K562 (cell line): ENCODE measurements at regions not wholly inside any gene's neighbourhood (a gene's known extent, or its start where the extent isn't known, plus 50 kb on each side); places are given as distances from the start of the nearest gene placed in this dataset.

Experiments
- CTCF ChIP-seq, 3 experiments: IDR thresholded peaks in 2 of 3; conservative IDR thresholded peaks in 1 of 3; 2 replicates each; pipeline ENCODE4 v1.5.1; 2011 to 2012; ENCODE audit warnings: low read length in 3 of 3, mild to moderate bottlenecking in 3 of 3, control low read depth in 2 of 3, improper control_type of control experiment in 1 of 3, inconsistent platforms in 1 of 3, low read depth in 1 of 3, mixed read lengths in 1 of 3, moderate library complexity in 1 of 3; ENCODE audit not compliant: insufficient read depth in 2 of 3
- EGR1 ChIP-seq: fragments of 450-650 bp; conservative IDR thresholded peaks from 2 replicates; pipeline ENCODE4 v1.6.1; 2017; ENCODE audit warnings: mild to moderate bottlenecking
- FOS ChIP-seq: IDR thresholded peaks from 3 replicates; pipeline ENCODE4 v1.6.1; 2011; ENCODE audit not compliant: insufficient read length; ENCODE audit errors: extremely low read depth
- NONO ChIP-seq, 2 experiments: fragments of 200-400 bp in 1 of 2; fragments of 450-650 bp in 1 of 2; formaldehyde crosslinking in 1 of 2; IDR thresholded peaks; 2 replicates each; pipeline ENCODE4 v1.6.1; 2017; ENCODE audit warnings: low read depth in 2 of 2, mild to moderate bottlenecking in 2 of 2, moderate library complexity in 2 of 2, low read length in 1 of 2
- PATZ1 ChIP-seq: fragments of 250-450 bp; sonication (Bioruptor Pico); IDR thresholded peaks from 2 replicates; pipeline ENCODE4 v1.5.0; 2020; ENCODE audit warnings: mild to moderate bottlenecking, borderline replicate concordance
- RHOXF2B ChIP-seq: fragments of 250-450 bp; sonication (Bioruptor Pico); conservative IDR thresholded peaks from 2 replicates; pipeline ENCODE4 v1.5.1; 2021
- SP2 ChIP-seq: IDR thresholded peaks from 2 replicates; pipeline ENCODE4 v1.6.1; 2011; ENCODE audit warnings: mild to moderate bottlenecking, low read depth, low read length, moderate library complexity; ENCODE audit not compliant: poor library complexity, severe bottlenecking; ENCODE audit errors: extremely low read depth
- TAF7 ChIP-seq: fragments of 450-650 bp; IDR thresholded peaks from 2 replicates; pipeline ENCODE4 v1.6.1; 2016; ENCODE audit warnings: missing genetic modification characterization, missing compliant biosample characterization
- ZBTB7A ChIP-seq: IDR thresholded peaks from 2 replicates; pipeline ENCODE4 v1.6.1; 2011; ENCODE audit warnings: low read depth, mild to moderate bottlenecking, low read length, moderate library complexity, borderline replicate concordance; ENCODE audit not compliant: control insufficient read depth
- ZNF668 ChIP-seq: fragments of 250-450 bp; sonication (Bioruptor Pico); IDR thresholded peaks from 2 replicates; pipeline ENCODE4 v1.8.0; 2022; ENCODE audit warnings: mild to moderate bottlenecking, inconsistent platforms
- TF ChIP-seq, protein P1 (sequence below): sonication (generic); formaldehyde crosslinking; IDR thresholded peaks from 2 replicates; pipeline ENCODE4 v1.8.1; 2023; ENCODE audit warnings: mild to moderate bottlenecking, missing genetic modification reagents

- no peak for TF ChIP-seq SP2
- no peak for TF ChIP-seq ZBTB7A
- no peak for TF ChIP-seq FOS
- no peak for TF ChIP-seq CTCF (IDR thresholded peaks at IDR 0.05 in 2 of 3, conservative IDR thresholded peaks at IDR 0.05 in 1 of 3; ENCODE audit: insufficient read depth in 2 of 3, low read depth in 1 of 3, low read length in 3 of 3)
- TF ChIP-seq, protein P1, sequence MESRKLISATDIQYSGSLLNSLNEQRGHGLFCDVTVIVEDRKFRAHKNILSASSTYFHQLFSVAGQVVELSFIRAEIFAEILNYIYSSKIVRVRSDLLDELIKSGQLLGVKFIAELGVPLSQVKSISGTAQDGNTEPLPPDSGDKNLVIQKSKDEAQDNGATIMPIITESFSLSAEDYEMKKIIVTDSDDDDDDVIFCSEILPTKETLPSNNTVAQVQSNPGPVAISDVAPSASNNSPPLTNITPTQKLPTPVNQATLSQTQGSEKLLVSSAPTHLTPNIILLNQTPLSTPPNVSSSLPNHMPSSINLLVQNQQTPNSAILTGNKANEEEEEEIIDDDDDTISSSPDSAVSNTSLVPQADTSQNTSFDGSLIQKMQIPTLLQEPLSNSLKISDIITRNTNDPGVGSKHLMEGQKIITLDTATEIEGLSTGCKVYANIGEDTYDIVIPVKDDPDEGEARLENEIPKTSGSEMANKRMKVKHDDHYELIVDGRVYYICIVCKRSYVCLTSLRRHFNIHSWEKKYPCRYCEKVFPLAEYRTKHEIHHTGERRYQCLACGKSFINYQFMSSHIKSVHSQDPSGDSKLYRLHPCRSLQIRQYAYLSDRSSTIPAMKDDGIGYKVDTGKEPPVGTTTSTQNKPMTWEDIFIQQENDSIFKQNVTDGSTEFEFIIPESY (CRISPR knock-in tag): no peak
- no peak for TF ChIP-seq ZNF668 (CRISPR knock-in tag)
- TF ChIP-seq NONO (IDR thresholded peaks at IDR 0.05; ENCODE audit: low read depth in 2 of 2, low read length in 1 of 2): no peak
- no peak for TF ChIP-seq RHOXF2B (CRISPR knock-in tag)
- no peak for TF ChIP-seq EGR1
- TF ChIP-seq TAF7: no peak
- no peak for TF ChIP-seq PATZ1 (CRISPR knock-in tag)
Observed at GRCh38 chr2:12236136-12236844, 480.4 kb upstream of the TRIB2 start.
